GM12891 (cell line): ENCODE measurements at regions not wholly inside any gene's neighbourhood (a gene's known extent, or its start where the extent isn't known, plus 50 kb on each side); places are given as distances from the start of the nearest gene placed in this dataset.

ENCODE experiments used
- POLR2A ChIP-seq: IDR thresholded peaks from 2 replicates; pipeline ENCODE4 v1.6.1; 2011; ENCODE audit warnings: low read depth, low read length, control low read depth
- POLR2AphosphoS5 ChIP-seq: IDR thresholded peaks from 2 replicates; pipeline ENCODE4 v1.6.1; 2011; ENCODE audit warnings: low read depth, low read length, control low read depth
- SPI1 ChIP-seq: IDR thresholded peaks from 2 replicates; pipeline ENCODE4 v1.6.1; 2011; ENCODE audit warnings: low read depth, low read length, control low read depth
- TAF1 ChIP-seq: IDR thresholded peaks from 2 replicates; pipeline ENCODE4 v1.6.1; 2011; ENCODE audit warnings: low read depth, low read length, control low read depth

DNA sequence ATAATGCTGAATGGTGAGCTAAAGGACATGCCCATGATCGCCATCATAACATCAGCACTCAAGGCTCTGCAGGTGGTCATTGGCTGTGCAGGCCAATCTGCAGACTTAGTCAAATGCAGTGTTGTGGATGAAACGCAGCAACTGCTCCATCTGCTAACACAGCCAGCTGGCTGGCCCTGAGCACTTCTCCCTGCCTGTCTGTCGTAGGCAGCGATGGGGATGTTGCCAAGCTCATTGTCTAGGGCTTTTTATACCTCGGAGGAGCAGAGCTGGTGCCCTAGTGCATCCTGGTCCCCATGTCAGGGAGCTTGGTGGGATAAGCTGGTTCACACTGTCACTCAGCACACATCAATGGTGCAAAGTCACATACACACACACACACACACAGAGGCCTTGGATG lies 189.4 kb downstream of the TENT4A start:
- no peak for TF ChIP-seq POLR2AphosphoS5
- TF ChIP-seq SPI1, result no peak
- no peak for TF ChIP-seq POLR2A
- no peak for TF ChIP-seq TAF1
